ENCODE measurements at regions not wholly inside any gene's neighbourhood (a gene's known extent, or its start where the extent isn't known, plus 50 kb on each side); places are given as distances from the start of the nearest gene placed in this dataset.

DNA sequence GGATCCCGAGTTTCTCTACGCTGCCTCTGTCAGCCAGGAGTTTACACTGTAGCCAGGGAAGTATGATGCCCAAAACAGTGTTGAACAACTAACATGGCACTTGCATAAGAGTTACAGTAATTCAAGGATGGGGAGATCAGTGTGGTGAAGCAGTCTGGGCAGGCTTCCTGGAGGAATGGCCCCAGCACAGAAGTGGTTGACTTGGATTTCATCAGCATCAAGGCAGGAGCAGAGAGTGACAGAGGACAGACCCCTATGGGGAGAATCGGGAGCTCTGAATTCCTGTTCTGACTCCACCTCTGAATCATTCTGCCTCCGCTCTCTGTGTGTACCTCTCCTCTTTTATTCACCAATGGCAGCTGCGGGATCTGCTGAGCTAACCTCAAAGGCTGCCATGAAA, 124.5 kb downstream of the KCNA5 start:
- no peak overlapping the region for H3K27ac ChIP-seq (ENCODE audit: low read depth, low read length)
- no peaks in the 10 kb centered on the region for H3K79me2 ChIP-seq (ENCODE audit: insufficient read depth, low read length)
- TF ChIP-seq, protein P1, sequence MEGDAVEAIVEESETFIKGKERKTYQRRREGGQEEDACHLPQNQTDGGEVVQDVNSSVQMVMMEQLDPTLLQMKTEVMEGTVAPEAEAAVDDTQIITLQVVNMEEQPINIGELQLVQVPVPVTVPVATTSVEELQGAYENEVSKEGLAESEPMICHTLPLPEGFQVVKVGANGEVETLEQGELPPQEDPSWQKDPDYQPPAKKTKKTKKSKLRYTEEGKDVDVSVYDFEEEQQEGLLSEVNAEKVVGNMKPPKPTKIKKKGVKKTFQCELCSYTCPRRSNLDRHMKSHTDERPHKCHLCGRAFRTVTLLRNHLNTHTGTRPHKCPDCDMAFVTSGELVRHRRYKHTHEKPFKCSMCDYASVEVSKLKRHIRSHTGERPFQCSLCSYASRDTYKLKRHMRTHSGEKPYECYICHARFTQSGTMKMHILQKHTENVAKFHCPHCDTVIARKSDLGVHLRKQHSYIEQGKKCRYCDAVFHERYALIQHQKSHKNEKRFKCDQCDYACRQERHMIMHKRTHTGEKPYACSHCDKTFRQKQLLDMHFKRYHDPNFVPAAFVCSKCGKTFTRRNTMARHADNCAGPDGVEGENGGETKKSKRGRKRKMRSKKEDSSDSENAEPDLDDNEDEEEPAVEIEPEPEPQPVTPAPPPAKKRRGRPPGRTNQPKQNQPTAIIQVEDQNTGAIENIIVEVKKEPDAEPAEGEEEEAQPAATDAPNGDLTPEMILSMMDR (IDR thresholded peaks at IDR 0.05; ENCODE audit: extremely low read depth, low read depth, low read length), result no peak
- no peak for DNase-seq (ENCODE audit: insufficient read length, low spot score, missing footprints)
- H3K9me3 ChIP-seq (ENCODE audit: low read depth, low read length), result no peaks in the 10 kb centered on the region
- peaks cover 2% of the 10 kb centered on the region for H3K4me1 ChIP-seq (ENCODE audit: insufficient read depth, low read length)
- H3K4me3 ChIP-seq (ENCODE audit: insufficient read depth, low read length), result no peak overlapping the region
- H3K27me3 ChIP-seq (ENCODE audit: insufficient read depth, low read length), result no peaks in the 10 kb centered on the region
- no peaks in the 10 kb centered on the region for H3K36me3 ChIP-seq (ENCODE audit: insufficient read depth, low read length)
- no peaks in the 10 kb centered on the region for H4K20me1 ChIP-seq (ENCODE audit: insufficient read depth, low read length)
- H2AFZ ChIP-seq (ENCODE audit: low read length), result no peak overlapping the region
- H3K4me2 ChIP-seq (ENCODE audit: insufficient read depth, low read length), result no peak overlapping the region

DNA sequence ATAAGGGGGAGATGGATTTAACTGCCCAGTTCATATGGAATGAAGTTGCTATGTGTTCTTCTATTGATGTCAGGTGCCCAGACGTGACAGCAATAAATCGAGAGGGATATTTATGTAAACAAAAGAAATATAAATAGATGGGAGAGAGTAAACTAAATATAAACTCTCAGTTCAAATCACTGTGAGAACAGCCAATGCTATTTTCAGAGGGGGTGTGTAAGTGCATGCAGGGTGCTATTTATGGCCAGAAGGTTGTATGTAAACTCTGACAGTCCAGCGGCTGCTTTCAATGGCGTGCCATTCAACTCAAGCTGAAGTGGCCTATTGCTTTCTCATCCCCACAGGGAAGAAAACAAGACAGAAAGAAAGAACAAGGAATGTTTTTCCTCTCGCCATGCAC, 127.2 kb downstream of the KCNA5 start:
- no peak overlapping the region for H3K4me2 ChIP-seq (ENCODE audit: insufficient read depth, low read length)
- H3K36me3 ChIP-seq (ENCODE audit: insufficient read depth, low read length), result no peaks in the 10 kb centered on the region
- H3K27me3 ChIP-seq (ENCODE audit: insufficient read depth, low read length), result no peaks in the 10 kb centered on the region
- DNase-seq (ENCODE audit: insufficient read length, low spot score, missing footprints), result no peak
- TF ChIP-seq, protein P1 (IDR thresholded peaks at IDR 0.05; ENCODE audit: extremely low read depth, low read depth, low read length), result no peak
- no peak overlapping the region for H3K27ac ChIP-seq (ENCODE audit: low read depth, low read length)
- no peaks in the 10 kb centered on the region for H4K20me1 ChIP-seq (ENCODE audit: insufficient read depth, low read length)
- no peaks in the 10 kb centered on the region for H3K9me3 ChIP-seq (ENCODE audit: low read depth, low read length)
- peaks cover 2% of the 10 kb centered on the region for H3K4me1 ChIP-seq (ENCODE audit: insufficient read depth, low read length)
- H3K79me2 ChIP-seq (ENCODE audit: insufficient read depth, low read length), result no peaks in the 10 kb centered on the region
- H3K4me3 ChIP-seq (ENCODE audit: insufficient read depth, low read length), result no peak overlapping the region
- no peak overlapping the region for H2AFZ ChIP-seq (ENCODE audit: low read length)

DNA sequence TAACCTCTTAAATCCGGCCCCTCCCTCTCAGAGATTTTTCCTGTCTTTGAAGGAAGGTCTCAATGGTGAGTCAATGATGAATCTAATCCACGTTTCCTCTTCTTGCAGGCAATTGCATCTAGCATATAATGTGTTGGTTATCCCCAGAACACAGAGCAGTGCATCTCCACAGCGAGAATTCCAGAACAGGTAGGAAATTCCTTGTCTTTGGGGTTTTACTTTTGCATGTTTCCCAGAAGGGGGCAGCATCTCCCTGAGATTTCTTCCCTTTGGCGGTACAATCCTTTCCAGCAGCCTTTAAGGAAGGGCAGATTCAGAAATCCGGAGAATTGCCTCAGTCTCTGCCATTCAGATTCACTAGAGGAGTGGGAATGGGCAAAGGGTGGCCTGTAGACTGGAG, 128.0 kb downstream of the KCNA5 start:
- no peak overlapping the region for H3K27ac ChIP-seq (ENCODE audit: low read depth, low read length)
- H3K79me2 ChIP-seq (ENCODE audit: insufficient read depth, low read length), result no peaks in the 10 kb centered on the region
- H3K27me3 ChIP-seq (ENCODE audit: insufficient read depth, low read length), result no peaks in the 10 kb centered on the region
- H3K4me1 ChIP-seq (ENCODE audit: insufficient read depth, low read length), result peaks cover 2% of the 10 kb centered on the region
- no peaks in the 10 kb centered on the region for H3K9me3 ChIP-seq (ENCODE audit: low read depth, low read length)
- H3K4me2 ChIP-seq (ENCODE audit: insufficient read depth, low read length), result no peak overlapping the region
- DNase-seq (ENCODE audit: insufficient read length, low spot score, missing footprints), result no peak
- H2AFZ ChIP-seq (ENCODE audit: low read length), result no peak overlapping the region
- H3K36me3 ChIP-seq (ENCODE audit: insufficient read depth, low read length), result no peaks in the 10 kb centered on the region
- TF ChIP-seq, protein P1 (IDR thresholded peaks at IDR 0.05; ENCODE audit: extremely low read depth, low read depth, low read length), result peak; percentile 52
- no peak overlapping the region for H3K4me3 ChIP-seq (ENCODE audit: insufficient read depth, low read length)
- no peaks in the 10 kb centered on the region for H4K20me1 ChIP-seq (ENCODE audit: insufficient read depth, low read length)

DNA sequence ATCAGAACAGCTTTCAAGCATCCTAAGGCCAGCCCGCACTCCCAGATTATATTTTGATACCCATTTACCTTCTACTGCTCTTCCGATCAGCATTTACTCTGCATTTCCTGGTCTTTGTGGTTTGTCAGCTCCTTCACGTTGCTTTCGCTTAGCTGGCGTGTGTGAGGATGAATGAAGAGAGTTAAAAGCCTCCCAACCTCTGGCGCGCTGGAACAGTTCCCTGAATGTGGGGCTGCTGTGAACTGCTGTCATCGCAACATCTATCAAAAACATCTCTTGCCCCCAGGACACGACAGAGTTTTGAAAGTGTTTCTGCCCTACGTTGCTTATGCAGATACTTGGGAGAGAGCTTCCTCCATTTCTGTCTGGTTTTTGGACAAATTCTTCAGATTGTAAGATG, 129.2 kb downstream of the KCNA5 start:
- Histone ChIP-seq H3K4me1 (ENCODE audit: insufficient read depth, low read length) (peaks cover 2% of the 10 kb centered on the region), H3K27ac (ENCODE audit: low read depth, low read length) (no peak overlapping the region)

More for the DNA sequence above, 129.2 kb downstream of the KCNA5 start:
- no peak for DNase-seq (ENCODE audit: insufficient read length, low spot score, missing footprints)
- Histone ChIP-seq H3K79me2 (ENCODE audit: insufficient read depth, low read length) (no peaks in the 10 kb centered on the region), H3K4me3 (ENCODE audit: insufficient read depth, low read length) (no peak overlapping the region), H4K20me1 (ENCODE audit: insufficient read depth, low read length) (no peaks in the 10 kb centered on the region), H3K4me2 (ENCODE audit: insufficient read depth, low read length) (no peak overlapping the region), H3K27me3 (ENCODE audit: insufficient read depth, low read length) (no peaks in the 10 kb centered on the region), H3K9me3 (ENCODE audit: low read depth, low read length) (no peaks in the 10 kb centered on the region), H3K36me3 (ENCODE audit: insufficient read depth, low read length) (no peaks in the 10 kb centered on the region), H2AFZ (ENCODE audit: low read length) (no peak overlapping the region)
- TF ChIP-seq, protein P1 (IDR thresholded peaks at IDR 0.05; ENCODE audit: extremely low read depth, low read depth, low read length), result no peak

Measured in osteoblast (primary cell).